ENCODE measurements at regions not wholly inside any gene's neighbourhood (a gene's known extent, or its start where the extent isn't known, plus 50 kb on each side); places are given as distances from the start of the nearest gene placed in this dataset.
"Not testable (repeated sequence)": the region's sequence is repeated elsewhere in the genome, so short reads cannot be mapped to it uniquely, and the experiment has no call there.

GRCh38 chrX:131831185-131831520, 191.9 kb upstream of the STK26 start:
- no peak for DNase-seq

- DNase-seq, result no peak
These were observed 186.9 kb upstream of the STK26 start for GRCh38 chrX:131836161-131836560.

GRCh38 chrX:131837325-131837724, 185.8 kb upstream of the STK26 start:
- DNase-seq, result no peak

- DNase-seq, result no peak
These were observed 182.2 kb upstream of the STK26 start for GRCh38 chrX:131840799-131841495.

- peak; percentile 19 for DNase-seq
These were observed 181.3 kb upstream of the STK26 start for GRCh38 chrX:131841496-131842437.

GRCh38 chrX:131843987-131844386, 179.1 kb upstream of the STK26 start:
- DNase-seq, result no peak

GRCh38 chrX:131845201-131845600, 177.9 kb upstream of the STK26 start:
- no peak for DNase-seq

GRCh38 chrX:131845771-131846170, 177.3 kb upstream of the STK26 start:
- DNase-seq, result no peak

- DNase-seq, result not testable (repeated sequence)
These were observed 172.1 kb upstream of the STK26 start for GRCh38 chrX:131850964-131851363.

- DNase-seq, result no peak
These were observed 169.7 kb upstream of the STK26 start for GRCh38 chrX:131853440-131853839.

GRCh38 chrX:131854581-131854980, 168.5 kb upstream of the STK26 start:
- DNase-seq, result no peak

GRCh38 chrX:131861088-131861787, 161.9 kb upstream of the STK26 start:
- DNase-seq, result no peak

GRCh38 chrX:131862321-131862720, 160.8 kb upstream of the STK26 start:
- no peak for DNase-seq

- no peak for DNase-seq
These were observed 153.9 kb upstream of the STK26 start for GRCh38 chrX:131869182-131869581.

- no peak for DNase-seq
These were observed 148.8 kb upstream of the STK26 start for GRCh38 chrX:131874300-131874699.

- not testable (repeated sequence) for DNase-seq
These were observed 147.3 kb upstream of the STK26 start for GRCh38 chrX:131875827-131876226.

- no peak for DNase-seq
These were observed 141.9 kb upstream of the STK26 start for GRCh38 chrX:131881194-131881593.

- DNase-seq, result not testable (repeated sequence)
These were observed 138.1 kb upstream of the STK26 start for GRCh38 chrX:131885042-131885441.

- DNase-seq, result not testable (repeated sequence)
These were observed 129.2 kb upstream of the STK26 start for GRCh38 chrX:131893857-131894256.

GRCh38 chrX:131894995-131895394, 128.1 kb upstream of the STK26 start:
- no peak for DNase-seq

GRCh38 chrX:131895807-131896206, 127.3 kb upstream of the STK26 start:
- no peak for DNase-seq

GRCh38 chrX:131901546-131901945, 121.6 kb upstream of the STK26 start:
- no peak for DNase-seq

GRCh38 chrX:131907488-131908314, 115.4 kb upstream of the STK26 start:
- no peak for DNase-seq

All from NCI-H2081 treated with DMSO at 0.1 percent for 48 hours (cell line).